Brain microvascular endothelial cell (primary cell): ENCODE measurements at regions not wholly inside any gene's neighbourhood (a gene's known extent, or its start where the extent isn't known, plus 50 kb on each side); places are given as distances from the start of the nearest gene placed in this dataset.

Experiments used
- DNase-seq: peaks from one replicate; pipeline ENCODE4 v3.0.0-alpha.2; 2020
- H3K27ac ChIP-seq: fragments of 250-450 bp; sonication (Bioruptor Pico); 2 replicates; pipeline ENCODE4 v1.5.1; 2020; ENCODE audit warnings: mild to moderate bottlenecking, moderate library complexity
- H3K27me3 ChIP-seq: fragments of 250-450 bp; sonication (Bioruptor Pico); replicated peaks from 2 replicates; pipeline ENCODE4 v1.5.1; 2020; ENCODE audit warnings: mild to moderate bottlenecking
- H3K36me3 ChIP-seq: fragments of 250-450 bp; sonication (Bioruptor Pico); replicated peaks from 2 replicates; pipeline ENCODE4 v1.5.1; 2020; ENCODE audit warnings: mild to moderate bottlenecking
- H3K4me3 ChIP-seq: 2 replicates; pipeline ENCODE4 v1.5.1; 2011; ENCODE audit warnings: low read depth, mild to moderate bottlenecking, control low read depth, low read length, moderate library complexity
- in situ Hi-C: cut with HindIII; loops from 2 replicates; pipeline ENCODE4 v1.10.0; 2017; ENCODE audit warnings: low sequenced_read_pairs, low pct_ligation_motif_present
- TF ChIP-seq, protein P1 (sequence below): IDR thresholded peaks from 2 replicates; pipeline ENCODE4 v1.5.1; 2011; ENCODE audit warnings: low read depth, mild to moderate bottlenecking, moderate library complexity, low read length, control low read depth, inconsistent platforms; ENCODE audit errors: missing control alignments

DNA sequence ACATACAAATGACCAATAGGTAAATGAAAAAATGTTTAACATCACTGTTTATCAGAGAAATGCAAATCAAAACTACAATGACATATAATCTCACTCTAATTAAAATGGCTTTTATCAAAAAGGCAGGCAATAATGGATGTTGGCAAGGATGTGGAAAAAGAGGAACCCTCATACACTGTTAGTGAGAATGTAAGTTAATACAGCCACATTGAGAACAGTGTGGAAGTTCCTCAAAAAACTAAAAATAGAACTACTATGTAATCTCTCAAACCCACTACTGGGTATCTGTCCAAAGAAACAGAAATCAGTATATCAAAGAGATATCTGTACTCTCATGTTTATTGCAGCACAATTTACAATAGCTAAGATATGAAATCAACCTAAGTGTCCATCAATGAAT lies 165.9 kb upstream of the HHIP start:
- Histone ChIP-seq H3K27me3 (no peaks in the 10 kb centered on the region), H3K4me3 (no peak overlapping the region), H3K27ac (no peak overlapping the region), H3K36me3 (no peaks in the 10 kb centered on the region)
- no peak for DNase-seq
- TF ChIP-seq, protein P1, sequence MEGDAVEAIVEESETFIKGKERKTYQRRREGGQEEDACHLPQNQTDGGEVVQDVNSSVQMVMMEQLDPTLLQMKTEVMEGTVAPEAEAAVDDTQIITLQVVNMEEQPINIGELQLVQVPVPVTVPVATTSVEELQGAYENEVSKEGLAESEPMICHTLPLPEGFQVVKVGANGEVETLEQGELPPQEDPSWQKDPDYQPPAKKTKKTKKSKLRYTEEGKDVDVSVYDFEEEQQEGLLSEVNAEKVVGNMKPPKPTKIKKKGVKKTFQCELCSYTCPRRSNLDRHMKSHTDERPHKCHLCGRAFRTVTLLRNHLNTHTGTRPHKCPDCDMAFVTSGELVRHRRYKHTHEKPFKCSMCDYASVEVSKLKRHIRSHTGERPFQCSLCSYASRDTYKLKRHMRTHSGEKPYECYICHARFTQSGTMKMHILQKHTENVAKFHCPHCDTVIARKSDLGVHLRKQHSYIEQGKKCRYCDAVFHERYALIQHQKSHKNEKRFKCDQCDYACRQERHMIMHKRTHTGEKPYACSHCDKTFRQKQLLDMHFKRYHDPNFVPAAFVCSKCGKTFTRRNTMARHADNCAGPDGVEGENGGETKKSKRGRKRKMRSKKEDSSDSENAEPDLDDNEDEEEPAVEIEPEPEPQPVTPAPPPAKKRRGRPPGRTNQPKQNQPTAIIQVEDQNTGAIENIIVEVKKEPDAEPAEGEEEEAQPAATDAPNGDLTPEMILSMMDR = no peak
- in situ Hi-C loops = no loop called here

DNA sequence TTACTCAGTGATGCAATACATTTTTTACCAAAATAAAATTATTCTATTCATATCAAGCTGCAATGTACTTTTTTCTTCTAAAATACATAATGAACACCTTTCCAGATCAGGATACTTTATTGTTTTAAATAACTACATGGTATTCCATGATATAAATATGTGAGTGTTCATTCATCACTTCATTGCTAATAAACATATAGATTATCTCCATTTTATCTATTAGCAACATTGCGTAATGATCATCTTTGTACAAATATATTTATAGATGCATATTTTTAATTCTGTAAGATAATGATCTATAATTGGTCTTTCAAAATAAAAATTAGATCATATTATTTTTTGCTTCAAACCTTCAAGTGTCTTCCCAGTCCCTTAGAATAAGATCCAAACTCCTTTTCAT lies 156.1 kb upstream of the HHIP start:
- in situ Hi-C loops = no loop called here
- TF ChIP-seq, protein P1 = no peak
- no peak for DNase-seq
- Histone ChIP-seq H3K27ac (no peak overlapping the region), H3K27me3 (no peaks in the 10 kb centered on the region), H3K4me3 (no peak overlapping the region), H3K36me3 (no peaks in the 10 kb centered on the region)

DNA sequence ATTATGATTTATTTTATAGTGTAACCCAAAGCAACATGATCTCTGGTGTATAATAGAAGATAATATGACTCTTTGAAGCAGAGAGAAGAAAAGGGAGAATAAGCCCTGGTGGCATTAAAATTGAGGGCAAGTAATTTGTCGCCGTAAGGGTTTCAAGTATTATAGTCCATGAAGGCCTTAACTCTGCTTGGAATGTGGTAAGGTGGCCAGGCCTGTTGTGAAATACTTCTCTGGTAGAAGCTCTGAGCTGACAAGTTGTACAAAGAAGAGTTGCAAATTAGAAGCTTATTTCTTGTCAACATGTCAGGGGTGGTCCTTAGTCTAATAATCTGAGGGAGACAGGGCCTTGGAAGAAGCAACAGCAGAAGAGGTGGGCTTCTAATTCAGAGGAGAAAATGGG lies 151.7 kb upstream of the HHIP start:
- H3K36me3 ChIP-seq = no peaks in the 10 kb centered on the region
- no peaks in the 10 kb centered on the region for H3K27me3 ChIP-seq
- H3K4me3 ChIP-seq = no peak overlapping the region
- in situ Hi-C loops = no loop called here
- no peak overlapping the region for H3K27ac ChIP-seq
- DNase-seq = no peak
- TF ChIP-seq, protein P1 = no peak

DNA sequence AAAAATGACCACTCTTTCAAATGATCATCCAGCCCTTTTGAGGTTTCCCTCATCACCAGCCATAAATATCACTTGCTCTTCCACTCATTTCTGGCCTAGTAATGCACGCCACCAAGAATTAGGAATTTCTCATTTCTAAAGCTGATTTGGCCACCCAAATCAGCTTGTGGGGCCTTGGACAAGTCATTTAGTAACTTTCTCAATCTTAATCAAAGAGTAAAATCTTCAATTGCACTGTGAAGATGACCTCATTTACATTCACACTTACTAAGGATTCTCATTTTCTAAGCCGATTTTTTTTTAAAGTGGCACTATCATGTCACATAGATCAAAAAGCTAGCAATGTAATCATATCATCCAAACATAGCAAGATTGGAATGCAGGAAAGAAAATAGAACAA lies 150.0 kb upstream of the HHIP start:
- Histone ChIP-seq H3K4me3 (no peak overlapping the region), H3K27ac (no peak overlapping the region), H3K27me3 (no peaks in the 10 kb centered on the region), H3K36me3 (no peaks in the 10 kb centered on the region)
- DNase-seq = no peak
- in situ Hi-C loops = no loop called here
- TF ChIP-seq, protein P1 = no peak

DNA sequence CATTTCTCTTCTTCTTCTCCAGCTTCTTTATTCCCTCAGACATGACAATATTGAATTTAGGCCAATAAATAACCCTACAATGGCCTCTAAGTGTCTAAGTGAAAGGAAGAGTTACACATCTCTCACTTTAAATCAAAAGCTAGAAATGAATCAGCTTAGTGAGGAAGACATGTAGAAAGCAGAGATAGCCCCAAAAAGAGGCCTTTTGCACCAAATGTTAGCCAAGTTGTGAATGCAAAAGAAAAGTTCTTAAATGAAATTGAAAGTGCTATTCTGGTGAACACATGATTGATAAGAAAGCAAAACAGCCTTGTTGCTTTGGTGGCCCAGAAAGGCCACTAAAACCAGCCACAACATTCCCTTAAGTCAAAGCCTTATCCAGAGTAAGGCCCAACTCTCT lies 146.2 kb upstream of the HHIP start:
- in situ Hi-C loops = no loop called here
- Histone ChIP-seq H3K4me3 (no peak overlapping the region), H3K27me3 (no peaks in the 10 kb centered on the region), H3K27ac (no peak overlapping the region), H3K36me3 (no peaks in the 10 kb centered on the region)
- TF ChIP-seq, protein P1 = no peak
- DNase-seq = no peak

DNA sequence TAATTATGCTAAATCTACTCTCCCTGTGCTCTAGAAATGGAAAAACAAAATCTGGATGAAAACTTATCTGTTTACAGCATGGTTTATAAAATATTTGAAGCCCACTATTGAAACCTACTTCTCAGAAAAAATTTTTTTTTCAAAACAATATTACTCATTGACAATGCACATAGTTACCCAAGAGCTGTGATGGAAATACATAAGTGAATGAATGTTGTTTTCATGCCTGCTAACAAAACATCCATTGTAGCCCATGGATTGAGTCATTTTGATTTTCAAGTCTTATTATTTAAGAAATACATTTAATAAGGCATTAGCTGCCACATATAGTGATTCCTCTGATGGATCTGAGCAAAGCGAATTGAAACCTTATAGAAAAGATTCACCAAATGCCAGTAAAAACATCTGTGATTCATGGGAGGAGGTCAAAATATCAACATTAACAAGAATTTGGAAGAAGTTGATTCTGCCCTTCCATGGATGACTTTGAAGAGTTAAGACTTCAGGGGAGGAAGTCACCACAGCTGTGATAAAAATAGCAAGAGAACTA lies 144.7 kb upstream of the HHIP start:
- DNase-seq = peak; percentile 3
- TF ChIP-seq, protein P1 = no peak
- H3K4me3 ChIP-seq = no peak overlapping the region
- no peak overlapping the region for H3K27ac ChIP-seq
- no peaks in the 10 kb centered on the region for H3K27me3 ChIP-seq
- no peaks in the 10 kb centered on the region for H3K36me3 ChIP-seq
- in situ Hi-C loops = no loop called here
